MM.1S (cell line): ENCODE measurements at regions not wholly inside any gene's neighbourhood (a gene's known extent, or its start where the extent isn't known, plus 50 kb on each side); places are given as distances from the start of the nearest gene placed in this dataset.

Experiments
- DNase-seq: peaks from one replicate; pipeline ENCODE4 v3.0.0-alpha.2; 2015
- H2AFZ ChIP-seq: fragments of 300-600 bp; sonication (generic); 2 replicates; pipeline ENCODE4 v1.6.0; 2016; ENCODE audit warnings: antibody characterized with exemption, low read length
- H3F3A ChIP-seq: fragments of 300-600 bp; sonication (generic); 2 replicates; pipeline ENCODE4 v1.6.1; 2016; ENCODE audit warnings: mild to moderate bottlenecking, antibody characterized with exemption, low read length, moderate library complexity, mixed read lengths; ENCODE audit not compliant: insufficient read depth
- H3K27ac ChIP-seq: fragments of 300-600 bp; sonication (generic); 2 replicates; pipeline ENCODE4 v1.5.1; 2016; ENCODE audit warnings: mild to moderate bottlenecking, low read length
- H3K27me3 ChIP-seq: fragments of 300-600 bp; sonication (generic); replicated peaks from 2 replicates; pipeline ENCODE4 v1.6.0; 2016; ENCODE audit warnings: low read length; ENCODE audit not compliant: insufficient read depth
- H3K36me3 ChIP-seq: fragments of 300-600 bp; sonication (generic); replicated peaks from 2 replicates; pipeline ENCODE4 v1.6.1; 2016; ENCODE audit warnings: mild to moderate bottlenecking, low read length, mixed read lengths; ENCODE audit not compliant: insufficient read depth
- H3K4me1 ChIP-seq: fragments of 300-600 bp; sonication (generic); 2 replicates; pipeline ENCODE4 v1.6.1; 2016; ENCODE audit warnings: low read length, mixed read lengths
- H3K4me2 ChIP-seq: fragments of 300-600 bp; sonication (generic); 2 replicates; pipeline ENCODE4 v1.6.0; 2016; ENCODE audit warnings: low read depth, low read length
- H3K4me3 ChIP-seq: fragments of 300-600 bp; sonication (generic); 2 replicates; pipeline ENCODE4 v1.5.1; 2016; ENCODE audit warnings: low read length, mixed read lengths
- H3K79me2 ChIP-seq: fragments of 300-600 bp; sonication (generic); 2 replicates; pipeline ENCODE4 v1.6.1; 2016; ENCODE audit warnings: mixed run types, low read length, mixed read lengths
- H3K9ac ChIP-seq: fragments of 300-600 bp; sonication (generic); 2 replicates; pipeline ENCODE4 v1.6.1; 2016; ENCODE audit warnings: low read length, mixed read lengths
- H3K9me2 ChIP-seq: fragments of 300-600 bp; sonication (generic); replicated peaks from 2 replicates; pipeline ENCODE4 v1.6.1; 2016; ENCODE audit warnings: mild to moderate bottlenecking, low read length, mixed read lengths; ENCODE audit not compliant: insufficient read depth
- H3K9me3 ChIP-seq: fragments of 300-600 bp; sonication (generic); replicated peaks from 2 replicates; pipeline ENCODE4 v1.6.1; 2016; ENCODE audit warnings: mild to moderate bottlenecking, low read length, mixed read lengths; ENCODE audit not compliant: insufficient read depth
- H4K20me1 ChIP-seq: fragments of 300-600 bp; sonication (generic); 2 replicates; pipeline ENCODE4 v1.6.1; 2016; ENCODE audit warnings: mild to moderate bottlenecking, low read length, moderate library complexity, mixed read lengths; ENCODE audit not compliant: insufficient read depth
- CTCF ChIP-seq: fragments of 300-600 bp; sonication (generic); IDR thresholded peaks from 2 replicates; pipeline ENCODE4 v1.5.1; 2016; ENCODE audit warnings: antibody characterized with exemption, low read length, mixed read lengths
- EZH2 ChIP-seq: fragments of 300-600 bp; sonication (generic); optimal IDR thresholded peaks from 2 replicates; pipeline ENCODE3; 2017; ENCODE audit warnings: low read depth, mild to moderate bottlenecking, antibody characterized with exemption, low read length, mixed read lengths
- EZH2phosphoT487 ChIP-seq: fragments of 300-600 bp; sonication (generic); IDR thresholded peaks from 2 replicates; pipeline ENCODE4 v1.6.1; 2018; ENCODE audit warnings: antibody characterized with exemption, low read length

DNA sequence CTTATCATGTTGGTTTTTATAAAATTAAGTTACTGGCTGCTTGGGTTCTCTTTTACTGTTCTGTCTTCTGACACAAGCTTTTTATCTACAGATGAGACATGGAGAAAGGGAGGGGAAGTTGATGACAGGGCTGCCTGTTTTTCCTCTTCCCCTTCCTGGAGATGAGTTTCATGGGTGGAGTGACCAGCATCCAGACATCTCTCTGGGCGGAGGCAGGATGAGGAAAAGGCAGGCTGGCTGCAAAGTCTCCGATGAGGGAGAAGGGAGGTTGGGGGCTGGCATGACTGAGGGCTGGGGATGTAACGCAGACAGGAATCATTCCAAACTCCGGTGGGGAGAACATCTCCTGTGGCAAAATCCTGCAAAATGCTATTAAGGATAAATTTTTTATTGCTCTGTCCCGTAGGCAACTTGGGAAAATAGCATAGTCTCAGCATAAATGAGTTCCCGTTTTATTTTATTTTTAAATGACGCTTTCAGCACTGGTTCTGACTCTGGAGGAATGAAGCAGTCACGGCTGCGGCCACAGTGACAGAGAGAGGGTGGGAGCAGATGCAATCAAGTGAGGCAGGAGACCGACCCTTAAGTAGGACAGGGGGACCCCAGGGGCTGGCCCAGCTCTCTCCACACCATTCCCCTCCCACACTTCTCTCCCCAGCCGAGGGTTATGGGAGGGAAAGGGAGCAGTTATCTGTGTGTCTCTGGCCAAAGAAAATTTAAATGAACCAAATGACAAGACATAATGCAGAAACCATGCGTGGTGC is 108.8 kb upstream of the PMEPA1 start:
- H3K9me3 ChIP-seq = no peaks in the 10 kb centered on the region
- no peak overlapping the region for H3K4me3 ChIP-seq
- no peak for TF ChIP-seq EZH2
- TF ChIP-seq EZH2phosphoT487 = no peak
- no peak for TF ChIP-seq CTCF
- no peak for DNase-seq
- H3K36me3 ChIP-seq = no peaks in the 10 kb centered on the region
- no peak overlapping the region for H3K27ac ChIP-seq
- H3K4me2 ChIP-seq = no peak overlapping the region
- no peaks in the 10 kb centered on the region for H3K4me1 ChIP-seq
- no peaks in the 10 kb centered on the region for H3F3A ChIP-seq
- H3K27me3 ChIP-seq = peaks cover 80% of the 10 kb centered on the region
- H3K9me2 ChIP-seq = no peaks in the 10 kb centered on the region
- no peak overlapping the region for H2AFZ ChIP-seq
- H3K9ac ChIP-seq = no peak overlapping the region
- no peaks in the 10 kb centered on the region for H3K79me2 ChIP-seq
- H4K20me1 ChIP-seq = no peaks in the 10 kb centered on the region

DNA sequence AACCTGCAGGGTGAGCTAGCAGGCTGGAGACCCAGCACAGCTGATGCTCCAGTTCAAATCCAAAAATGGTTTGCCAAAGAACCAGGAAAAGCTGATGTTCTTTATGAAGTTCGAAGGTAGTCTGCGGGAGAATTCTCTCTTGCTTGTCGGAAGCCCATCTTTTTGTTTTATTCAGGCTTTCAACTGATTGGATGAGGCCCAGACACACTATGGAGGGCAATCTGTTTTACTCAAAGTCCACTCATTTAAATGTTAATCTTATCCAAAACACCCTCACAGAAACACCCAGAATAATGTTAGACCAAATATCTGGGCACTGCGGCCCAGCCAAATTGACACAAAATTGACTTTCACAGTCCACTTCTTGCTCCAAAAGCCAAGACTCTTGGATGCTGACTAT is 105.6 kb upstream of the PMEPA1 start:
- H3K79me2 ChIP-seq = no peaks in the 10 kb centered on the region
- H3K4me1 ChIP-seq = no peaks in the 10 kb centered on the region
- no peaks in the 10 kb centered on the region for H4K20me1 ChIP-seq
- no peak for TF ChIP-seq CTCF
- TF ChIP-seq EZH2 = no peak
- no peak for TF ChIP-seq EZH2phosphoT487
- H3K27me3 ChIP-seq = peaks cover 91% of the 10 kb centered on the region
- H3K27ac ChIP-seq = no peak overlapping the region
- no peaks in the 10 kb centered on the region for H3K36me3 ChIP-seq
- no peak overlapping the region for H3K9ac ChIP-seq
- H3K4me3 ChIP-seq = no peak overlapping the region
- no peak overlapping the region for H3K4me2 ChIP-seq
- H3K9me3 ChIP-seq = no peaks in the 10 kb centered on the region
- H3K9me2 ChIP-seq = no peaks in the 10 kb centered on the region
- no peak overlapping the region for H2AFZ ChIP-seq
- DNase-seq = no peak
- H3F3A ChIP-seq = no peaks in the 10 kb centered on the region

GRCh38 chr20:57814529-57814928 is 104.7 kb upstream of the PMEPA1 start:
- DNase-seq = no peak
- Histone ChIP-seq H3F3A (no peaks in the 10 kb centered on the region), H4K20me1 (no peaks in the 10 kb centered on the region), H3K36me3 (no peaks in the 10 kb centered on the region), H3K9me2 (no peaks in the 10 kb centered on the region), H2AFZ (no peak overlapping the region), H3K4me3 (no peak overlapping the region), H3K9ac (no peak overlapping the region), H3K4me2 (no peak overlapping the region), H3K27me3 (peaks cover 91% of the 10 kb centered on the region), H3K27ac (no peak overlapping the region), H3K79me2 (no peaks in the 10 kb centered on the region), H3K9me3 (no peaks in the 10 kb centered on the region), H3K4me1 (no peaks in the 10 kb centered on the region)
- TF ChIP-seq EZH2 = no peak
- no peak for TF ChIP-seq CTCF
- TF ChIP-seq EZH2phosphoT487 = no peak
